GM12865 (cell line): ENCODE measurements at regions not wholly inside any gene's neighbourhood (a gene's known extent, or its start where the extent isn't known, plus 50 kb on each side); places are given as distances from the start of the nearest gene placed in this dataset.

Experiments
- DNase-seq: peaks from one replicate; pipeline ENCODE4 v3.0.0; 2010; ENCODE audit warnings: low read depth
- H3K4me3 ChIP-seq: 2 replicates; pipeline ENCODE4 v1.5.1; 2011; ENCODE audit warnings: mild to moderate bottlenecking, low read depth, low read length, control low read depth
- TF ChIP-seq, protein P1 (sequence below): IDR thresholded peaks from 2 replicates; pipeline ENCODE4 v1.5.1; 2011; ENCODE audit warnings: low read length, control low read depth, low read depth, inconsistent platforms; ENCODE audit not compliant: insufficient read depth; ENCODE audit errors: missing control alignments

DNA sequence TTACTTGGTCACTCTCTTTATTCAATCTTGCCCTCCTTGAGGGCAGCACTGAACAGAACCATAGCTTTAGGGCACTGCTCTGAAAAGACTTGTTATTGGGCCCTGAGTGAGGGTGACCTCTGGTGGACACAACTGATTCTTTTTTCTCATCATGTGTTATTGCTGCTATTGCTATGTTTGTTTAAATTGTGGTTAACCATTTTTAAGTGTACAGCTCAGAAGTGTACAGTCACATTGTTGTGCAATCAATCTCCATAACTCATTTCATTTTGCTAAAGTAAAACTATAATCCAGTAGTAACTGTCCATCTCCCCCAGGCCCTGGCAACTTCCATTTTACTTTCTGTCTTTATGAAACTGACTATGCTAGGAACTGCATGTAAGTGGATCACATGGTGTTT is 351.1 kb upstream of the RIOK2 start:
- TF ChIP-seq, protein P1, sequence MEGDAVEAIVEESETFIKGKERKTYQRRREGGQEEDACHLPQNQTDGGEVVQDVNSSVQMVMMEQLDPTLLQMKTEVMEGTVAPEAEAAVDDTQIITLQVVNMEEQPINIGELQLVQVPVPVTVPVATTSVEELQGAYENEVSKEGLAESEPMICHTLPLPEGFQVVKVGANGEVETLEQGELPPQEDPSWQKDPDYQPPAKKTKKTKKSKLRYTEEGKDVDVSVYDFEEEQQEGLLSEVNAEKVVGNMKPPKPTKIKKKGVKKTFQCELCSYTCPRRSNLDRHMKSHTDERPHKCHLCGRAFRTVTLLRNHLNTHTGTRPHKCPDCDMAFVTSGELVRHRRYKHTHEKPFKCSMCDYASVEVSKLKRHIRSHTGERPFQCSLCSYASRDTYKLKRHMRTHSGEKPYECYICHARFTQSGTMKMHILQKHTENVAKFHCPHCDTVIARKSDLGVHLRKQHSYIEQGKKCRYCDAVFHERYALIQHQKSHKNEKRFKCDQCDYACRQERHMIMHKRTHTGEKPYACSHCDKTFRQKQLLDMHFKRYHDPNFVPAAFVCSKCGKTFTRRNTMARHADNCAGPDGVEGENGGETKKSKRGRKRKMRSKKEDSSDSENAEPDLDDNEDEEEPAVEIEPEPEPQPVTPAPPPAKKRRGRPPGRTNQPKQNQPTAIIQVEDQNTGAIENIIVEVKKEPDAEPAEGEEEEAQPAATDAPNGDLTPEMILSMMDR, result peak; percentile 54
- no peak overlapping the region for H3K4me3 ChIP-seq
- DNase-seq, result peak; percentile 74

DNA sequence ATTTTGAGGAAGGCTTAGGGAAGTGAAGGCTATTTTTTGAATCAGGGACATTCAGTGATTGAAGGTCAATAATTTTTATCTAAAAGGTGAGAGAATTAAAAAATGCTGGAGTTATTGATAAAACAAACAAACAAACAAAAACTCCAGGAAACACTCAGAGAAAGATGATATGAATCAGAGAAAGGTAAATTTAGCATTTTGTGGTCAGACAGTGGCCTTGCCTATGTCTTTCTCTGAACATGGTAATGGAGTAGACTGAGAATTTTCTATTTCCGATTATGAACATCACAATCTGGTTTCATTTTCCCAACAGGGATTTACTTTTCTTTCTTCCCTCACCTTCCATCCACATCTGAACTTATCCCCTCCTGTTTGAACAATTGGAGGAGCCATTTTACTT is 353.6 kb upstream of the RIOK2 start:
- no peak overlapping the region for H3K4me3 ChIP-seq
- no peak for DNase-seq
- TF ChIP-seq, protein P1, result no peak

DNA sequence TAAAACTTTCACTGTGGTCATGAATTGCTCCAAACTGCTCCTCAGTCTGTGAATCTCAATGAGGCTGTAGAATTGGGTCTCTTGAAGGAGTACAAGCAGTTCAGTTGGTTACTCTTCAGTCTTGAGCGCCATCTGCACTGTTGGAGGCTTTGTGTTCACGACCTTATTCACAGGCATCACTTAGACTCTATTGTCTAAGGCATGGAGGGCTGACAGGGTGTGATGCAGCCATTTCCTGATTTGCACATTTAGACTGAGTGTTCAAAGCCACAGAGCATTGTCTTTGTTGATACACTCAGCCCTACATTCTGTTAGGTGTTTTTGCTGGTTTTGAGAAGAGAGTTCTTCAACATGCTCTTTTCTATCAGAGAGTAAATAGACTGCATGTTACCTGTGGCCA is 355.9 kb upstream of the RIOK2 start:
- no peak overlapping the region for H3K4me3 ChIP-seq
- TF ChIP-seq, protein P1, result no peak
- no peak for DNase-seq

DNA sequence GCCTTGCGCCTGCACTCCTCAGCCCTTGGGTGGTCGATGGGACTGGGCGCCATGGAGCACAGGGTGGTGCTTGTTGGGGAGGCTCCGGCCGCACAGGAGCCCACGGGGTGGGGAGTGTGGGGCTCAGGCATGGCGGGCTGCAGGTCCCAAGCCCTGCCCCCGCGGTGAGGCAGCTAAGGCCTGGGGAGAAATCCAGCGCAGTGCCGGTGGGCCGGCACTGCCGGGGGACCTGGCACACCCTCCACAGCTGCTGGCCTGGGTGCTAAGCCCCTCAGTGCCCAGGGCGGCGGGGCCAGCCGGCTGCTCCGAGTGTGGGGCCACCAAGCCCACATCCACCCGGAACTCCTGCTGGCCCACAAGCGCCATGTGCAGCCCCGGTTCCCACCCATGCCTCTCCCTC is 358.8 kb upstream of the RIOK2 start:
- TF ChIP-seq, protein P1, result no peak
- H3K4me3 ChIP-seq, result no peak overlapping the region
- no peak for DNase-seq

DNA sequence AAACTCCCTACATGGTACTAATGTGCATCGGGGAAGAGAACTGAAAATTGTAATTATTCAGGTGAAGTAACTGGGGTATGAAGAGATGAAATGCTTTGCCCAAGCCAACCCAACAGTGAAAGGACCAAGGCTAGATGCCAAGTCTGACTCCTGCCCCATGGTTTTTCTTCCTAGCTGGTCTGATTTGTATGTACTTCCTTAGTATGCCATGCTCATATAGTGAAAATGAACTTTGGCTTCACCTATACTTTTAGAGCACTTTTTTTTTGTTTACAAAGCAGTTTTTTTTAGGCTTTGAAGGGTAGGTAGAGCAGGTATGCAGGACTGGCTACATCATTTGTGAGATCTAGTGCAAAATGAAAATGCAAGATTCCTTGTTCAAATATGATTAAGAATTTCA is 359.4 kb upstream of the RIOK2 start:
- TF ChIP-seq, protein P1, result no peak
- DNase-seq, result no peak
- no peak overlapping the region for H3K4me3 ChIP-seq

DNA sequence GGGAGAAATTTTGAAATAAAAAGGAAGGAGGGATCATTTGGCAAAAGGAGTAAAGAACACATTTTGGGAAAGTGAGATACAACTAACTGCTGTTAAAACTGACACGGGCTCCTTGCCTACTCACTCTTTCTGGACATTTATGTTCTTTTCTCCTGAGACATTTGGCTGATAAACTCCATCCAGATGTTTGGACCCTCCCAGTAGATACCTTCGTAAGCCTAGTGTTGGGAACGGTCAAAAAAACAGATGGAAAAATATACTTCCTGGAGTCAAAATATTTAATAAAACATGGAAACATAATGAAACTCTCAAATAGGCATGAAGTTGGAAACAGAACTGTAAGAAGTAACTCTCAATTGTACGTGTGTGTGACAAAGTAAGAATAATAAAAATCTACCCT is 360.1 kb upstream of the RIOK2 start:
- no peak for DNase-seq
- TF ChIP-seq, protein P1, result no peak
- no peak overlapping the region for H3K4me3 ChIP-seq

DNA sequence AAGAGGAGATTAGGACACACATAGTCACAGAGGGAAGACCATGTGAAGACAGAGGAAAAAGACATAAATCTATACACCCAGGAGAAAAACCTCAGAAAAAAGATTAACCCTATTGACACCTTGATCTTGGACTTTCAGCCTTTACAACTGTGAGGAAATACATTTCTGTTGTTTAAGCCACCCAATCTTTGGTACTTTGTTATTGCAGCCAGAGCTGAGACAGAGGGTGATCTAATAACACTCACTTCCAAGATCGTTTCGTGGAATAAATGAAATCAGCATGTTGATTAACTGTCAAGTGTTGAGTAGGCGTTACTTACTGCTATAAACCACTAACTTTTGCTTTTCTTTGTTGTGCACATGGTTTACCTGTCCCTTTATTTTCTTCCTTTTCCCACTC is 361.2 kb upstream of the RIOK2 start:
- no peak overlapping the region for H3K4me3 ChIP-seq
- TF ChIP-seq, protein P1, result no peak
- DNase-seq, result no peak
